Stomach (tissue), 8 donors: ENCODE measurements at regions not wholly inside any gene's neighbourhood (a gene's known extent, or its start where the extent isn't known, plus 50 kb on each side); places are given as distances from the start of the nearest gene placed in this dataset.

Experiments
- DNase-seq, 2 donors: peaks; one replicate each; pipeline versions ENCODE4 v3.0.0 to v3.0.0-alpha.2; 2013 to 2019
- H3K27ac ChIP-seq, 5 donors: fragments of 200-600 bp in 4 of 5; sonication (generic) in 4 of 5; one replicate each; pipeline ENCODE4 v1.5.1; 2013 to 2019; ENCODE audit warnings: mild to moderate bottlenecking in 1 of 5, moderate library complexity in 1 of 5
- H3K27me3 ChIP-seq, 3 donors: fragments of 200-600 bp; sonication (generic); one replicate each; pipeline ENCODE4 v1.5.1; 2017 to 2019; ENCODE audit warnings: mixed run types in 1 of 3
- H3K36me3 ChIP-seq, 4 donors: fragments of 200-600 bp; sonication (generic); 1 replicate in 3 of 4; 2 replicates in 1 of 4; pipeline ENCODE4 v1.5.1; 2016 to 2019
- H3K4me1 ChIP-seq, 4 donors: fragments of 200-600 bp; sonication (generic); one replicate each; pipeline ENCODE4 v1.5.1; 2016 to 2019
- H3K4me3 ChIP-seq, 4 donors: fragments of 200-600 bp; sonication (generic) in 3 of 4; one replicate each; pipeline ENCODE4 v1.5.1; 2016 to 2019; ENCODE audit warnings: mild to moderate bottlenecking in 1 of 4
- H3K9me3 ChIP-seq, 4 donors: fragments of 200-600 bp; sonication (generic); one replicate each; pipeline ENCODE4 v1.5.1; 2016 to 2019
- EP300 ChIP-seq: sonication (generic); formaldehyde crosslinking; IDR thresholded peaks from one replicate; pipeline ENCODE4 v1.6.1; 2017; ENCODE audit warnings: antibody characterized with exemption
- POLR2A ChIP-seq, 4 donors: fragments of 450-650 bp; IDR thresholded peaks; one replicate each; pipeline ENCODE4 v1.6.1; 2016; ENCODE audit warnings: antibody characterized with exemption in 4 of 4, control low read depth in 2 of 4, mild to moderate bottlenecking in 1 of 4, moderate library complexity in 1 of 4
- POLR2AphosphoS5 ChIP-seq, 3 donors: sonication (generic); formaldehyde crosslinking; IDR thresholded peaks; one replicate each; pipeline ENCODE4 v1.6.1; 2016; ENCODE audit warnings: antibody characterized with exemption in 3 of 3
- WGBS, 5 donors: extraction: QIAGEN DNeasy Blood & Tissue Kit in 3 of 5; methylation state at CpG; one replicate each; pipeline versions ENCODE4 v1.1.5 to v1.1.7; 2013 to 2018; 5-methylcytosine and 5-hydroxymethylcytosine counted together
- intact Hi-C: fragments of 100-400 bp; cut with DNase I; formaldehyde crosslinking; loops from one replicate; pipeline ENCODE4 v1.15.1; 2023; ENCODE audit warnings: low total_unique reads
- TF ChIP-seq, protein P1 (sequence below), 7 experiments: fragments of 450-650 bp in 4 of 7; fragments of 200-600 bp in 3 of 7; sonication (generic) in 3 of 7; IDR thresholded peaks; one replicate each; pipeline ENCODE4 v1.5.1; 2016 to 2019; ENCODE audit warnings: antibody characterized with exemption in 7 of 7, control low read depth in 2 of 7, mild to moderate bottlenecking in 1 of 7
- donor health status: healthy with polysubstance abuse.
- donor health status: Bipolar disorder and iron deficiency.
- donor health status: healthy.

DNA sequence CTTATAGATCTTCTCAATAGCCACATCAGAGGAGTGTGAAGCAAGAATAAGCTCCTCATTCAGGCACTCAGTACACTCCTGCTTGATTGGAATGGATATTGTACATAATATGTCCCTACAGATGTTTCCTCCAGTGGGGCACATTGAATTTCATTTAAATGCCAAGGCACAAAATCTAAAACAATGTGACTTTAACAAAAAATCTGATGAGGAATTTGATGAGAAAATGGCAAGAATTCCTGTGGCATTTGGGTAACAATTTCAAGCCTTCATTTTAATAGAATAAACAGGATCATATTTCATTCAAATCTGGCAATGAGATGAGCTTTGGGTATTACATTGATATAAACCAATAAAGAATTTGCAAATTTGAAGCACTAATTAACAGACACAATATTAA lies 307.7 kb upstream of the PKN2 start:
- Histone ChIP-seq H3K27ac (no peak overlapping the region), H3K4me3 (no peak overlapping the region), H3K36me3 (no peaks in the 10 kb centered on the region), H3K9me3 (no peaks in the 10 kb centered on the region), H3K4me1 (no peaks in the 10 kb centered on the region), H3K27me3 (no peaks in the 10 kb centered on the region)
- no peak for DNase-seq
- no peak for TF ChIP-seq POLR2AphosphoS5 (IDR thresholded peaks at IDR 0.05)
- TF ChIP-seq, protein P1, sequence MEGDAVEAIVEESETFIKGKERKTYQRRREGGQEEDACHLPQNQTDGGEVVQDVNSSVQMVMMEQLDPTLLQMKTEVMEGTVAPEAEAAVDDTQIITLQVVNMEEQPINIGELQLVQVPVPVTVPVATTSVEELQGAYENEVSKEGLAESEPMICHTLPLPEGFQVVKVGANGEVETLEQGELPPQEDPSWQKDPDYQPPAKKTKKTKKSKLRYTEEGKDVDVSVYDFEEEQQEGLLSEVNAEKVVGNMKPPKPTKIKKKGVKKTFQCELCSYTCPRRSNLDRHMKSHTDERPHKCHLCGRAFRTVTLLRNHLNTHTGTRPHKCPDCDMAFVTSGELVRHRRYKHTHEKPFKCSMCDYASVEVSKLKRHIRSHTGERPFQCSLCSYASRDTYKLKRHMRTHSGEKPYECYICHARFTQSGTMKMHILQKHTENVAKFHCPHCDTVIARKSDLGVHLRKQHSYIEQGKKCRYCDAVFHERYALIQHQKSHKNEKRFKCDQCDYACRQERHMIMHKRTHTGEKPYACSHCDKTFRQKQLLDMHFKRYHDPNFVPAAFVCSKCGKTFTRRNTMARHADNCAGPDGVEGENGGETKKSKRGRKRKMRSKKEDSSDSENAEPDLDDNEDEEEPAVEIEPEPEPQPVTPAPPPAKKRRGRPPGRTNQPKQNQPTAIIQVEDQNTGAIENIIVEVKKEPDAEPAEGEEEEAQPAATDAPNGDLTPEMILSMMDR (IDR thresholded peaks at IDR 0.05), result no peak
- no peak for TF ChIP-seq EP300
- no peak for TF ChIP-seq POLR2A (IDR thresholded peaks at IDR 0.05)
- intact Hi-C loops, result no loop called here

DNA sequence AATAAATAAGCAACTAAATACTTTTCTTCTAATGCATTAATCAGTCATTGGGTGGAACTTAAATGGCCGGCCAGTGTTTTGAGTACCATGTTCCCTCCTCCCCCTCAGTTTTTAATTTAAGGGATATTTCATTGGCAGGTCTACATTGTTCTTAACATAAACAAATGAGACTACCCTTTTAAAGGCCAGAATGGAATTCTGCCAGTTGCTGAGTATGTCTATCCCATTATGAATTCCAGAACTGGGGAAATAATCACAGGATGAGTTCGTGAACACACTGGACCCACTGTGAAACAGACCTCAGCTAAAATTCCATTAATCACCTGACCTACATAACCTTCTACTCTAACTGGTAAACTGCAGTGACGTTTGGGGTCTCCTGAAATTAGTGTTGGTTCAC lies 305.5 kb upstream of the PKN2 start:
- intact Hi-C loops, result no loop called here
- H3K27ac ChIP-seq, result no peak overlapping the region
- H3K9me3 ChIP-seq, result no peaks in the 10 kb centered on the region
- TF ChIP-seq, protein P1 (IDR thresholded peaks at IDR 0.05), result no peak
- TF ChIP-seq EP300 (no peak), POLR2AphosphoS5 (IDR thresholded peaks at IDR 0.05) (no peak), POLR2A (IDR thresholded peaks at IDR 0.05) (no peak)
- no peaks in the 10 kb centered on the region for H3K27me3 ChIP-seq
- no peak overlapping the region for H3K4me3 ChIP-seq
- no peaks in the 10 kb centered on the region for H3K4me1 ChIP-seq
- no peaks in the 10 kb centered on the region for H3K36me3 ChIP-seq
- DNase-seq, result peak in 1 of 2 donors; percentile 26
- 48 to 79% (median 65%) methylated on average over 3 of the region's 3 CpGs for WGBS, 5 donors

DNA sequence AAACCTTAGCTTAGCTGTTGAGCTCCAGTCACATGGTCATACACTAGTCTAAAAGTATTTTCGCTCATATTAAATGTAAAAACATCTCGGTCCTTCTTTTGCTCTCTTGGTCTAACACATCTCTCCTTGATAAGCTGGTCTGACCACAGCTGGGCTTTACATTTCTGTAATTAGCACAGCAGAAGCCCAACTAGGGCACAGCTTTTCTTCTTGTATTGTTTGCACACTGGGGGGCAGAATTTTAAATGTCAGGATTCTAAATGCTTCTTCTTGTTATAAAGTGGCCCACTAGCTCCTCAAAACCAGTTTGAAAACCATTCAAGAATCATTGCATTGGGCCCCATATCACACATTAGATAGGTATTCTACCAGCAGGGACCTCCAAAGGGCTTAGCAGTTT lies 289.1 kb upstream of the PKN2 start:
- Histone ChIP-seq H3K4me3 (no peak overlapping the region), H3K27me3 (no peaks in the 10 kb centered on the region), H3K36me3 (no peaks in the 10 kb centered on the region), H3K4me1 (no peaks in the 10 kb centered on the region), H3K27ac (no peak overlapping the region), H3K9me3 (no peaks in the 10 kb centered on the region)
- DNase-seq, result no peak
- WGBS, 5 donors, result 60 to 85% (median 67%) methylated on average over 2 of the region's 2 CpGs
- intact Hi-C loops, result no loop called here
- no peak for TF ChIP-seq POLR2AphosphoS5 (IDR thresholded peaks at IDR 0.05)
- TF ChIP-seq POLR2A (IDR thresholded peaks at IDR 0.05), result no peak
- TF ChIP-seq, protein P1 (IDR thresholded peaks at IDR 0.05), result no peak
- TF ChIP-seq EP300, result no peak

DNA sequence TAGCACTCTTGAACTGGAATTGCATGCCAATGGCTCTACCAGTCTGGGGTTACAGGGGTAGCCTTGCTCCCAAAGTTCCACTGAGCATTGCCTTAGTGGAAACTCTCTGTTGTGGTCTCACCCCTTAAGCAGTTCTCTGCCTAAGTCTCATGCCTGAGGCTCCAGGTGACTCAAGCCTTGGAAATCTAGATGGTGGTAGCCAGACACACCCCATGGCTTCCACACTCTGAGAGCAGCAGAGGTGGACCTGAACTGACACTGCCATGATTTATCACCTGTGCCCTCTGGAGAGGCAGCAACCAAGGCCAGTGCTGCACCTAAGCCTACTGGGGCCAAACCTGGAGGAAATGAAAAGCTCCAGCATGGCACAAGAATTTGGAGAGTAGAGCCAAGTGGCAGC lies 285.7 kb upstream of the PKN2 start:
- intact Hi-C loops, result no loop called here
- no peaks in the 10 kb centered on the region for H3K27me3 ChIP-seq
- TF ChIP-seq EP300 (no peak), POLR2AphosphoS5 (IDR thresholded peaks at IDR 0.05) (no peak), POLR2A (IDR thresholded peaks at IDR 0.05) (no peak)
- TF ChIP-seq, protein P1 (IDR thresholded peaks at IDR 0.05), result no peak
- no peaks in the 10 kb centered on the region for H3K36me3 ChIP-seq
- H3K9me3 ChIP-seq, result no peaks in the 10 kb centered on the region
- no peaks in the 10 kb centered on the region for H3K4me1 ChIP-seq
- H3K27ac ChIP-seq, result no peak overlapping the region
- no peak overlapping the region for H3K4me3 ChIP-seq
- DNase-seq, result no peak

DNA sequence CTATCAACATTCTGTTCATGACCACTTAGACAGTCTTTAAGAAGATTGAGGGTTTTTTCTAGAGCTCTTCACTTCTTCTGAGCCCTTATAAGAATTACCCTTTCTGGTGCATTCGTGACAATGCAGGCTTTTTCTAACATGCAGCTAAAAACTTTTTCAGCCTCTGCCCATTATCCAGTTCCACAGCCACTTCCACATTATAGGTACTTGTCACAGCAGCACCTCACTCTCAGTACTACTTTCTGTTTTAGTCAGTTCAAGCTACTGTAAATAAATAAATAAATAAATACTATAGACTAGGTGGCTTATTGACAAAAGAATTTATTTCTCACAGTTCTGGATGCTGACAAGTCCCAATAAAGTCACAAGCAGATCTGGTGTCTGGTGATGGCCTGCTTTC lies 284.4 kb upstream of the PKN2 start:
- no peak for DNase-seq
- intact Hi-C loops, result no loop called here

More for the DNA sequence above, 284.4 kb upstream of the PKN2 start:
- WGBS, 5 donors, result 87 to 93% (median 88%) methylated on average over 1 of the region's 1 CpG
- H3K36me3 ChIP-seq, result no peaks in the 10 kb centered on the region
- no peak overlapping the region for H3K27ac ChIP-seq
- H3K4me3 ChIP-seq, result no peak overlapping the region
- no peak for TF ChIP-seq POLR2A (IDR thresholded peaks at IDR 0.05)
- no peak for TF ChIP-seq EP300
- H3K4me1 ChIP-seq, result no peaks in the 10 kb centered on the region
- H3K9me3 ChIP-seq, result no peaks in the 10 kb centered on the region
- no peaks in the 10 kb centered on the region for H3K27me3 ChIP-seq
